K562 (cell line): ENCODE measurements at regions not wholly inside any gene's neighbourhood (a gene's known extent, or its start where the extent isn't known, plus 50 kb on each side); places are given as distances from the start of the nearest gene placed in this dataset.

Experiments
- ATAC-seq: fragments of 200-7000 bp; cut with Tn5 transposase; 3 replicates; pipeline ENCODE4 v1.9.1; 2020; ENCODE audit warnings: moderate library complexity
- BruUV-seq: library from RNA; stranded (reverse); fragments of 400-500 nt; replicated peaks from 2 replicates; lab custom pipeline; 2021; lab: Mats Ljungman, UMichigan
- CTCF ChIA-PET: fragments of 300-600 bp; formaldehyde crosslinking; extraction: SDS; loops from one replicate; lab custom pipeline; 2021; ENCODE audit warnings: low intra/inter-chr PET ratio; lab: Yijun Ruan, JAX
- POLR2A ChIA-PET: fragments of 300-600, 350-650 bp; sonication (Branson Sonifier 250); formaldehyde crosslinking; extraction: SDS; loops from one replicate; lab custom pipeline; 2021; ENCODE audit warnings: antibody characterized with exemption, inconsistent platforms; lab: Yijun Ruan, JAX
- DNase-seq, 4 experiments: peaks; one replicate each; pipeline versions ENCODE4 v3.0.0 to v3.0.0-alpha.2; 2011 to 2018; ENCODE audit warnings: low spot score in 3 of 4, mixed read lengths in 3 of 4; ENCODE audit errors: extremely low read depth in 1 of 4
- FAIRE-seq: peaks from 2 replicates; lab custom pipeline; 2011; peaks lifted over from hg19 to GRCh38; lab: Jason Lieb, UNC
- H2AFZ ChIP-seq: 2 replicates; pipeline ENCODE4 v1.6.0; 2011; ENCODE audit warnings: low read depth, low read length, control low read depth, inconsistent platforms
- H3K27ac ChIP-seq: fragments of 200-600 bp; 3 replicates; pipeline ENCODE4 v1.8.0; 2011; ENCODE audit warnings: low read depth, mild to moderate bottlenecking, control low read depth, inconsistent platforms, low read length, moderate library complexity, mixed read lengths; ENCODE audit errors: extremely low read depth
- H3K27me3 ChIP-seq, 2 experiments: fragments of 300-600 bp in 1 of 2; 2 replicates in 1 of 2; 3 replicates in 1 of 2; pipeline versions ENCODE4 v1.6.0 to v1.8.0; 2011; ENCODE audit warnings: inconsistent platforms in 2 of 2, low read length in 2 of 2, mild to moderate bottlenecking in 1 of 2, mixed read lengths in 1 of 2, moderate library complexity in 1 of 2; ENCODE audit not compliant: control insufficient read depth in 2 of 2, insufficient read depth in 2 of 2
- H3K36me3 ChIP-seq: fragments of 300-600 bp; 3 replicates; pipeline ENCODE4 v1.8.0; 2011; ENCODE audit warnings: mild to moderate bottlenecking, low read length, inconsistent platforms; ENCODE audit not compliant: control insufficient read depth, insufficient read depth
- H3K4me1 ChIP-seq, 2 experiments: fragments of 200-600 bp in 1 of 2; replicated peaks in 1 of 2; 2 replicates in 1 of 2; 3 replicates in 1 of 2; pipeline versions ENCODE4 v1.5.1 to v1.8.0; 2011; ENCODE audit warnings: inconsistent platforms in 2 of 2, low read length in 2 of 2, mild to moderate bottlenecking in 1 of 2, mixed read lengths in 1 of 2, moderate library complexity in 1 of 2; ENCODE audit not compliant: control insufficient read depth in 2 of 2, insufficient read depth in 2 of 2
- H3K4me2 ChIP-seq: 2 replicates; pipeline ENCODE4 v1.6.1; 2011; ENCODE audit warnings: low read length, control low read depth, inconsistent platforms, mixed read lengths; ENCODE audit not compliant: insufficient read depth
- H3K4me3 ChIP-seq: fragments of 200-600 bp; sonication (generic), shearing (Covaris generic); 2 replicates; pipeline ENCODE4 v1.5.1; 2016; ENCODE audit warnings: control low read depth, inconsistent platforms
- H3K79me2 ChIP-seq: fragments of 200-600 bp; 3 replicates; pipeline ENCODE4 v1.8.0; 2011; ENCODE audit warnings: low read length, inconsistent platforms; ENCODE audit not compliant: control insufficient read depth, insufficient read depth
- H3K9ac ChIP-seq, 2 experiments: 2 replicates each; pipeline versions ENCODE4 v1.6.0 to v1.6.1; 2011; ENCODE audit warnings: low read depth in 2 of 2, low read length in 2 of 2, control low read depth in 1 of 2, inconsistent platforms in 1 of 2, mild to moderate bottlenecking in 1 of 2, mixed read lengths in 1 of 2; ENCODE audit not compliant: insufficient read depth in 1 of 2
- H3K9me1 ChIP-seq: one replicate; pipeline ENCODE4 v1.6.0; 2011; ENCODE audit warnings: inconsistent platforms, mild to moderate bottlenecking, low read length, moderate library complexity; ENCODE audit not compliant: control insufficient read depth, insufficient read depth
- H3K9me3 ChIP-seq: replicated peaks from 2 replicates; pipeline ENCODE4 v1.5.1; 2011; ENCODE audit warnings: low read depth, low read length, inconsistent platforms; ENCODE audit not compliant: control insufficient read depth, insufficient read depth
- H4K20me1 ChIP-seq: replicated peaks from 2 replicates; pipeline ENCODE4 v1.6.1; 2011; ENCODE audit warnings: low read length, inconsistent platforms, mixed read lengths; ENCODE audit not compliant: control insufficient read depth, insufficient read depth
- DMBX1 ChIP-seq: fragments of 250-450 bp; sonication (Bioruptor Pico); IDR thresholded peaks from 2 replicates; pipeline ENCODE4 v1.8.0; 2022; ENCODE audit warnings: inconsistent platforms, mild to moderate bottlenecking, moderate library complexity, borderline replicate concordance
- GATAD2B ChIP-seq: fragments of 450-650 bp; IDR thresholded peaks from 2 replicates; pipeline ENCODE4 v1.6.1; 2017; ENCODE audit warnings: mild to moderate bottlenecking, borderline replicate concordance
- ILF3 ChIP-seq: fragments of 450-650 bp; IDR thresholded peaks from 2 replicates; pipeline ENCODE4 v1.6.1; 2018; ENCODE audit warnings: antibody characterized with exemption, mild to moderate bottlenecking, moderate library complexity, borderline replicate concordance
- KLF10 ChIP-seq: fragments of 250-450 bp; sonication (Bioruptor Pico); IDR thresholded peaks from 2 replicates; pipeline ENCODE4 v1.6.1; 2021; ENCODE audit warnings: matching md5 sums
- RERE ChIP-seq: sonication (generic); formaldehyde crosslinking; IDR thresholded peaks from 2 replicates; pipeline ENCODE4 v1.8.0; 2023; ENCODE audit warnings: missing genetic modification reagents, mild to moderate bottlenecking, borderline replicate concordance
- ZHX1 ChIP-seq: fragments of 150-350 bp; conservative IDR thresholded peaks from 2 replicates; pipeline ENCODE4 v1.6.1; 2014; ENCODE audit warnings: low read length
- ZNF354B ChIP-seq: fragments of 250-450 bp; sonication (Bioruptor Pico); IDR thresholded peaks from 2 replicates; pipeline ENCODE4 v1.4.0; 2020
- WGBS: fragments of 100-300 bp; shearing (Covaris generic); methylation state at CpG from one replicate; pipeline ENCODE4 v1.1.6; 2016; ENCODE audit warnings: low coverage, mixed read lengths; ENCODE audit not compliant: insufficient coverage; ENCODE audit errors: missing lambda C conversion rate; 5-methylcytosine and 5-hydroxymethylcytosine counted together
- in situ Hi-C: fragments of 300-500 bp; cut with MboI; formaldehyde crosslinking; loops from 4 replicates; pipeline ENCODE4 v1.15.0; 2018; ENCODE audit warnings: inconsistent platforms, mixed read lengths
- intact Hi-C: fragments of 100-400 bp; cut with micrococcal nuclease; formaldehyde crosslinking; loops from 2 replicates; pipeline ENCODE4 v1.14.2; 2022

GRCh38 chr12:88338486-88338885, 196.4 kb downstream of the TMTC3 start:
- no peaks in the 10 kb centered on the region for H3K4me1 ChIP-seq
- H2AFZ ChIP-seq, result no peak overlapping the region
- FAIRE-seq (no peak), DNase-seq (no peak)
- intact Hi-C loops, result no loop called here
- H3K9ac ChIP-seq, result no peak overlapping the region
- WGBS, result 0% methylated on average over 1 of the region's 1 CpG
- no peaks in the 10 kb centered on the region for H3K36me3 ChIP-seq
- in situ Hi-C loops, result no loop called here
- CTCF ChIA-PET, result no interaction called here
- no peaks in the 10 kb centered on the region for H3K9me1 ChIP-seq
- TF ChIP-seq RERE (CRISPR knock-in tag) (no peak), ILF3 (no peak), DMBX1 (no peak), ZNF354B (CRISPR knock-in tag) (no peak), ZHX1 (no peak), GATAD2B (no peak), KLF10 (no peak)
- TF ChIP-seq, all 486 proteins: peak for 0
- Histone ChIP-seq H4K20me1 (no peaks in the 10 kb centered on the region), H3K27me3 (no peaks in the 10 kb centered on the region), H3K9me3 (no peaks in the 10 kb centered on the region), H3K4me2 (no peak overlapping the region), H3K79me2 (no peaks in the 10 kb centered on the region), H3K4me3 (no peak overlapping the region), H3K27ac (no peak overlapping the region)
- no peak for ATAC-seq
- POLR2A ChIA-PET, result no interaction called here
- BruUV-seq, result no TSS peak
